Fibroblast of skin of left quadriceps (primary cell): ENCODE measurements at regions not wholly inside any gene's neighbourhood (a gene's known extent, or its start where the extent isn't known, plus 50 kb on each side); places are given as distances from the start of the nearest gene placed in this dataset.
"Not testable (repeated sequence)": the region's sequence is repeated elsewhere in the genome, so short reads cannot be mapped to it uniquely, and the experiment has no call there.

Experiments used
- DNase-seq, 2 experiments: peaks; one replicate each; pipeline ENCODE4 v3.0.0-alpha.2; 2013; ENCODE audit warnings: low read depth in 2 of 2

DNA sequence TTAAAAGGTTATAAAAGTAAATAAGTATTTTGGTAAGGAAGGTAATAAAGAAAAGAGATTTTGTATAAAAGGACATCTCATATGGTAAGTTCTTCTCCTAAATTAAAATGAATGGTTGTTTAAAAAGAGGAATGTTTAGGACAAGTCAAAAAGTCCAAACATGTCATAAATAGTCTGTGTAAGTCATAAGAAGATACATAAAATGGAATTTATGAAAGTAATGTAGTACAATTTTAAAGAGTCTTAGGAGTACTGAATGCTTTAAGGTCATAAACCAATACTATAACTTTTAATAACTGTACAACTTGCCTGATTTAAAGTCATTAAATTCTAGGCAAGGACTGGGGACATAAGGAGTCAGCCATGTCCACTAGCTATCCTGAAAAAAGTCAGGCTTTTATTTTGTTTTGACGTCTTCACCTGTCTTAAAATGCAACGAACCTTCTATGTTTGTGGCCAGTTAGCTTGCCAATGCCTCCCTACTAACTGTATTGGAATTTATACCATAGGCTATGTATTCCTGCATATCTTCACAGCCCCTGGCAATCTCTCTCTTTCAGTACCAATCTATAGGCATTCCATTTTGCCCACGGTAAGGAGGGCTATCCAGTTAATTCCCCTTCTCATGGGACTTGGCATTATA, 312.3 kb upstream of the LRRTM4 start:
- DNase-seq: no peak

DNA sequence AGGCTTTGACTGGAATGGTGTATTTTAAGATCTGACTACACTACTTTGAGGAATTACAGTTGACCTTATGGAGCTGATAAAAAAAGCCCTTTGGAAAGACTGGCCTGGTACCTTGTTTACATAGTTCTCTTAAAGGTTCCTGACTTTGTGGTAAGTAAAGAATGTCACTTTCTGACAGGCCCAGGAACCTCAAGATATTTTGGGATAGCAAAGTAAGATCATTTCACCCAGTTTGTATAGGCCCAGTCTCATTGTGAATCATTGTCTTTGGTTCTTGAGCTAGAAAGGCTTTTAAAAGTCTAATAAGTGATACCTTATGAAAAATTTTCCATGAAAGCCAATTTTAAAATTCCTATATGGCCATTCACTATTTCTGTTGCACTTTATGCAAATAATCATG, 316.3 kb upstream of the LRRTM4 start:
- DNase-seq: no peak

GRCh38 chr2:77839102-77839501, 316.9 kb upstream of the LRRTM4 start:
- no peak for DNase-seq

DNA sequence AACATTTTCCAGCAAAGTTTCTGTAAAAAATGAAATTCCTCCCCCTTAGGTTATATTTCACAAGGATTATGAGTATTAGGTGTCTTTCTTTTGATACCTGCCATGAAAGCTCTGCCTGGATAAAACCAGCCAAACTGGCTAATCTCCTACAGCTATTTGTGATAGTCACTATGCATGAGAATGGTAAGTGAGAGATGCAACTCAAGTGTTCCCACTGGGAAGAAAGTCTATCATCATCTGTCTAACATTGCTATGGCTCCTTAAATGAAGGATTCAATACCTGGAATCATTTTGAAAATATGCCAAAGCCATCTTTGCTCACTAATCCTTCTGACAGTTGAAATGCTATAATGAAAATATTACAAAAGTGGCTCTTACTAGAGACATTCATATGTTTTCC, 339.9 kb upstream of the LRRTM4 start:
- DNase-seq: no peak

- DNase-seq: no peak
Measured at GRCh38 chr2:77864426-77864825, 342.2 kb upstream of the LRRTM4 start.

DNA sequence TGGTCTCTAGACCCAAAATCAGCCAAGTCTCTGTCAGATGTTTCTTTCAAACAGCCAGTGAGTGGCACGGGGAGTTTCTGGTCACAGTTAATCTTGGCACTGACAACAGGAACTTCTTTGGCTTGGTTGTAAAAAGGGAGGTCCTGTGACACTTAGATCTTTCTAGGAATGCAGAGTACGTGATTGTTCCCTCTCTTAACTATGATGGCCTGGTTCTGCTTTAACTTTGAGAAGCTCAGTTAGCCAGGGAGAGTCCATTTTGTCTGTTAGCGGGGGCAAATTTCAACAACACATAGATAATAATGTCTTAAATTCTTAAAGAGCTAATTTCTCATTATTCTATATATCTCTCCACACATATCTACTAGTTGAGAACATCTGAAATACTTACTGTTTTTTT, 344.5 kb upstream of the LRRTM4 start:
- no peak for DNase-seq

GRCh38 chr2:77867146-77867545, 345.0 kb upstream of the LRRTM4 start:
- no peak for DNase-seq

GRCh38 chr2:77873506-77873905, 351.3 kb upstream of the LRRTM4 start:
- DNase-seq: no peak

DNA sequence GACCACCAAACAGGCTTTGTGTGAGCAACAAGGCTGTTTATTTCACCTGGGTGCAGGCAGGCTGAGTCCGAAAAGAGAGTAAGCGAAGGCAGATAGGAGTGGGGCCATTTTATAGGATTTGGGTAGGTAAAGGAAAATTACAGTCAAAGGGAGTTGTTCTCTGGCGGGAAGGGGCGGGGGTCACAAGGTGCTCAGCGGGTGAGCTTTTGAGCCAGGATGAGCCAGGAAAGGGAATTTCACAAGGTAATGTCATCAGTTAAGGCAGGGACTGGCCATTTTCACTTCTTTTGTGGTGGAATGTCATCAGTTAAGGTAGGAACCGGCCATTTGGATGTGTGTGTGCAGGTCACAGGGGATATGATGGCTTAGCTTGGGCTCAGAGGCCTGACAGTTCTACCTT, 378.0 kb upstream of the LRRTM4 start:
- not testable (repeated sequence) for DNase-seq

DNA sequence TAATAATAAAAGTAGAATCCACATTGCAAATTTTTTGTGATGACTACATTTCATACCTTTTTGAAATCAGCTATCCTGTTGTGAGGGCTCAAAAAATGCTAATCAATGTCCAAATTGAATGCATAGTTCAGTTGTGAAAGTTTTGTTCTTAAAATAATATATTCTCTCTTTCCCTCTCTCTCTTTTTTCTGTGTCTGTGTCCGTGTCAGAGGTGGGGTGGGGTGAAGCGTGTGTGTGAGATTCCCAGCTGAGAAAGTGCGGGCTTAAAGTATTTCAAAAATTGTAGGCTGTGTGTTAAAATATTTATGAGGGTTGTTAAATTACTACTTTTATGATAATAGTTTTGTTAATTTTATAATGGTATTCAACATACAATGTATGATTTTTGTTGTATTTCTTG, 388.0 kb upstream of the LRRTM4 start:
- DNase-seq: no peak

DNA sequence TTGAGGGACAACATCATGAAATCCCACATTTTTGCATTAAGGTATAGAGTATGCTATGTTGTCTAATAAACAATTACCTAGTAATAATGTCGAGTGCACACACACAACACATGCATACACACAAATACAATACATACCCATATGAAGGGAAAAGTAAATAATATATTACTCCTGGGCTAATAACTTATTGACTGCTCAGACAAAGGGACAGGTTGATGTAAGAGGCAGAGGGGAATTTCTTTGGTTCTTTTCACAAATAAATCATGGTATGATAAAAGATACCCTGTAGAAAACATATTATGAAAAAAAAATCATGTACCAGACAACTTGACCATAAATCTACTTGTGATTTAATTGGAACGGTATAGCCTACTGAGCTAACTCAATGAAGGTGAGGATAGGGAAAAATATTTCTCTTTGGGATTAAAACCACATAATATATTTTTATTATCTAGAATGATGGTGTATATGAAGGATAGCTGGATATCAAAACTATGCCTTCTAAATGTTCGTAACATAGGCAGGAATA, 398.7 kb upstream of the LRRTM4 start:
- no peak for DNase-seq

GRCh38 chr2:77922567-77922966, 400.4 kb upstream of the LRRTM4 start:
- DNase-seq: no peak

- DNase-seq: no peak
Measured at GRCh38 chr2:77937366-77937765, 415.2 kb upstream of the LRRTM4 start.

DNA sequence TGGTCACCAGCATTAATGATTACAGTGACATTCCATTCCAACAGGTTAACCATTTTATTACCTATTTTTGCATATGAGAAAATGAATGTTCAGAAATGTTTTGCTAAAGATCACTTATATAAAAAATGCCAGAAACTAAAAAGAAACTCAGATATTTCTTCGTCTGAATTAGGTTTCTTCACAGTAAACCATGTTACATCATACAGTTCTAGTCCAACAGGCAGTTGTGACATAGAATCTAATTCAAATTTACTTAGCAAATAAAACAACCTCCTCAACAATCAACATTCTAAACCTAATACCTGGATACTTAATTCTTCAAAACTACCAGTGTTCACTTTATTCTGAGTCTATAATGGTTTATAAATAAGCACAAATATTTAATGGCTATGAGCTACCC, 416.3 kb upstream of the LRRTM4 start:
- DNase-seq: no peak

- no peak for DNase-seq
Measured at GRCh38 chr2:77939370-77939769, 417.2 kb upstream of the LRRTM4 start.

- no peak for DNase-seq
Measured at GRCh38 chr2:77939801-77940200, 417.6 kb upstream of the LRRTM4 start.

DNA sequence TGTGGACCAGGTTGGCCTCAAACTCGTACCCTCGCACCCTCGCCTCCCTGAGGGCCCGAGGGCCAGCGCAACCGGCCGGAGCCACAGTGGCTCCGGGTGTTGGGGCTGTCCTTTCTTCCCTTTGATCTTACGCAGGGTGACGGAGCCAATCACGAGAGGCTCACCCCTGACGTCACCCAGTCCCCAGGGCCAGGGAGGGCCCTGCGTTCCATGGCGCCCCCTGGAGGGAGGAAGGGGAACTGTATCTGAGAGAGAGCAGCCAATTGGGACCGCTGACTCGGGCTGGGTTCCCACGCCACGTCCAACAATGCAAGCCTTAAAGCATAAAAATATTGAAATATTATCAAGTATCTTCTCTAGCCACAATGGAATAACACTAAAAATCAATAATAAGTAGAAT, 432.8 kb upstream of the LRRTM4 start:
- DNase-seq: no peak

DNA sequence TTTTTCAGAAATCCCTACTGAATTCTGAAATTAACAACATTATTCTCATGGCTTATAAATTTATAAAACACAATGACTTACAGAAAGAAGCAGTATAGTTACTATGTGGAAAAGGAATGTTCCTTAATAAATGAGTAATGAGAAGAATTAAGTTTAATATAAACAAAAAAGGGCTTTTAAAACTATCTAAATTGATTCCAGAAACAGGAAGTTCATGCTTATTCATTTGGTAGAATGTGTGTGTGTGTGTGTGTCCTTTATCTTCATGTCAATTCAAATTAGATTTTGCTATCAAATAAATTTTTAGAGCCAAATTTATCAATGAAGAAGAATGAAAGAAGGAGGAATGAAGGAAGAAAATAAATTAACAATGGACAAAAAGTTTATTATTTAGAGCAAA, 440.8 kb upstream of the LRRTM4 start:
- DNase-seq: no peak

DNA sequence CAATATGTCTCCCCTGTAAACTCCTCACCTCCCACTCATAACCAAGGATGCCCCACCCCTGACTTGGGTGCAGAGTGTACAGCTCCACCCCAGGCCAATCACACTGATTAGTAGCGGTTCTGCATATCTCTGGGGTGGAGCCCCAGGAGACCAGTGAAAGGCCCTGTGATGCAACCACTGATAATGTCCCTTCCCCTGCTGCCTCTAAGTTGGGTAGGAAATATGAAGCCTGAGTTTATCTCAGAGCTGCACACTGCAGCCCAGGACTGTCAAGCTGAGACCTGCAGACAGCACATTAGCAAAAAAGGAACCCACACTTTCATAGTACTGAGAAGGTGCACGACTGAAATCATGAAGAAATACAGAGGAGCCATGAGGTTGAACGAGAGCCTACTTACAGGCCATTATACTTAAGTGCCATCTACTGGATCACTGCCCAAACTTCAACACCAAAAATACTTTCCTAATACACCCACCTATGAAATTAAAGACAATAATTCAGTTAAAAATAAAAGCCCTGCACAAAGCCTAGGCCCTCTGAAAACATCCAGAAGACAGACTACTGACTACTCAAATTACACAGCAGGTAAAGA, 455.4 kb upstream of the LRRTM4 start:
- DNase-seq: no peak

- no peak for DNase-seq
Measured at GRCh38 chr2:77995161-77995560, 473.0 kb upstream of the LRRTM4 start.

- no peak for DNase-seq
Measured at GRCh38 chr2:77999376-77999775, 477.2 kb upstream of the LRRTM4 start.

- DNase-seq: no peak
Measured at GRCh38 chr2:78009289-78009688, 487.1 kb upstream of the LRRTM4 start.

DNA sequence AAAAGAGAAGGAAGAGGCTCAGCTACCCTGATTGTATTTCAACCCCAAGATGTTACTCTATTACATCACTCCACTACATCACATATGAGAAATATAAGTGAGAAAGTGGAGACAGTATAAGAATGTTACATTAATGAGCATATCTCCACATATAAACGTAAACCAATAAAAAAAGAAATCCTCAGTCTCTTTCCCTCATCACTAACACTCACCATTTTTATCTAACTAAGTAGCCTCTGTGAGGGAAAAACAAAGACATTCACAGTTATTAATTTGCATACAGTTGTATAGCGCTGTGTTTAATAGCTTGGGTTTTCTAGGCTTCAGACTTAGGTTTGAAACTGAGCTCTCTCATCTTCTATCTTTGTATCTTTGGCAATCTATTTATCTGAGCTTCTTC, 489.1 kb upstream of the LRRTM4 start:
- DNase-seq: no peak

- no peak for DNase-seq
Measured at GRCh38 chr2:78020491-78020890, 498.3 kb upstream of the LRRTM4 start.
